HG02571 (cell line): ENCODE measurements at regions not wholly inside any gene's neighbourhood (a gene's known extent, or its start where the extent isn't known, plus 50 kb on each side); places are given as distances from the start of the nearest gene placed in this dataset.

Experiments
- ATAC-seq: cut with Tn5 transposase; IDR thresholded peaks from one replicate; pipeline ENCODE4 v1.9.1; 2021; ENCODE audit warnings: mild to moderate bottlenecking, moderate library complexity; ENCODE audit not compliant: unreplicated experiment

DNA sequence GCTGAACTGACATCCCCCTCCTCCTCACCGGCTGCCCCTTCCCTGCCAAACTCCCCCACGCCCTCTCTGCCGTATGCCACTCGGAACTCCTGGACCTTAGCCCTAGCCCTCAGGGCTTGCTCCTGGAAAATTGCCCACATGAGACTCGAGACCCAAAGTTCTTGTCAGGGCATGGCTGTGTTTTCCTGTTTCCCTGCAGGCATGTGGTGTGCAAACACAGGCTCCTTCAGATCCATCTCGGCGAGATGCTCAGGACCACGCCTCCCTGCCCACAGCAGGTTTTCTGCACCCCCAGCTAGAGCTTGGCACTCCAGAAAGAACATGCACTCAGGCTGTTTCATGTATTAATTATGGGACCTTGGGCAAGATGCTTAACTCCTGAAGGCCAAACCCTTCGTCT is 1480.4 kb downstream of the BRD1 start:
- no peak for ATAC-seq

- no peak for ATAC-seq
Observed at GRCh38 chr22:48346911-48347310, 1480.8 kb downstream of the BRD1 start.

DNA sequence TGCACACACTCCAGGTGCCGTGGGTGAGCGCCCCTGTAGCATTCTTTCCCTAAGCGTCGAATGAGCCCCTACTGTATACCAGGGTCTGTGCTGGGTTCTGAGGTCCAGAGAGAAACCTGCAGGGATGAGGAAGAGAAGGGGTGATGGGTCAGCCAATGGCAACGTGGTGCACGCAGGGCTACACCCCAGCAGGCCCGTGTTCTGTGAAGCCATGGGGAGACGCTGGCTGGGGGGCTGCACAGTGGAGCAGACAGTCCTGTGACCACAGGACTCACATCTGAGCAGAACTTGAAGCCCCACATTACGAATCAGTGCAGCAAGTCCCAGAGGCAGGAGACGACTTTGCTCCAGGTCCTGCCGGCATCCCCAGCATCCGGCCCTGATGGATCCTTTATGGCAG is 1481.4 kb downstream of the BRD1 start:
- ATAC-seq = no peak

GRCh38 chr22:48345631-48346030 is 1482.0 kb downstream of the BRD1 start:
- ATAC-seq = no peak

DNA sequence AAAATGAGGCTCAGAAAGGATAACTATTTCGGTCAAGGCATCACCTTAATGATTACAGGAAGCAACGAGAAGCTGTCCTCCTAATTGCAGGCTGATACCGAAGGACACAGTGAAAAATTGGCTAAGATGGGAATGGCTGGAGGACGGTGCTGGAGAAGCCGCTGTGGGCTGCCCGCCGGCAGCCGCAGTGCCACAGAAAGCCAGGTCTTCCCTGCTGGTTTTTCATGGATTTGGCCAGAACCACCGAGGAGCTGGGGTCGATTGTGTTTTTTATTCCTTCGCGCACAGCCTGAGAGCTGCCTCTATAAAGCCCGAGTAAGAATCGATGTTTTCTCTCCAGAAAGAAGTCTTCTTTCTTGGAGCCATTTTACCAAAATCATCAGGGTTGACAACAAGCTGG is 1484.2 kb downstream of the BRD1 start:
- no peak for ATAC-seq

- ATAC-seq = no peak
Observed at GRCh38 chr22:48342732-48343131, 1484.9 kb downstream of the BRD1 start.

GRCh38 chr22:48342016-48342415 is 1485.7 kb downstream of the BRD1 start:
- no peak for ATAC-seq

- no peak for ATAC-seq
Observed at GRCh38 chr22:48340727-48341709, 1486.7 kb downstream of the BRD1 start.

GRCh38 chr22:48340191-48340590 is 1487.5 kb downstream of the BRD1 start:
- no peak for ATAC-seq

- ATAC-seq = no peak
Observed at GRCh38 chr22:48338793-48339705, 1488.6 kb downstream of the BRD1 start.

DNA sequence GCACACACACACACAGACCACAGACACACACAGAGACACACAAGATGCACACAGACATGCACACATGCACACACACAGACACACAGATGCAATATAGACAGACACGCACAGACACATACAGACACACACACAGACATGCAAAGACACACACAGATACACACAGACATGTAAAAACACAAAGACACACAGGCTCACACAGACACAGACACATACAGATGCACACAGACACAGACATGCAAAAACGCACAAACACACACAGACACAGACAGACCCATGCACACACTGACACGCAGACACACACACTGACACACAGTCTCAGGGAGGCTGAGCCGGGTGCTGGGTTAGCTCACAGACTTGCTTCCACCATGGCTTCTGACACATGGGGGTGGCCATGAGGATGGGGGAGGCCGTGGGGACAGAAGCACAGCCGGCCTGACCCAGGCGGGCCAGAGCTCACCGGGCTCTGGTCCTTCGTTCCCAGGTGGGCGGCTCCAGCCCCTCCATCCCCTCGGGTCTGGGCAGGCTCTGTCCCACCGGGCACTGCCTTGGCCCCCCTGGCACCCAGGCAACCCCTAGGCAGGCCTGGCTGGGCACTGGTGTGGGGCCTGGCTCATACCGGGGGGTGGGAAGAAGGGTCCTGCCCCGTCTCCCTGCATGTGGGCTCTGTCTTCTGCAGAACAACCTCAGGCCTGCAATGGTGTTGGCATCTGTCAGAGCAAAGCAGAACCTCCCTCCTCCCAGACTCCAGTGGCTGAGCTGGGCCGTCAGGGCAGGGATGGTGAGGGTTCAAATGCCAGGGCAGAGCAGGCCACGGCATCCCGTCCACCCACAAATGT is 1489.5 kb downstream of the BRD1 start:
- ATAC-seq = no peak

DNA sequence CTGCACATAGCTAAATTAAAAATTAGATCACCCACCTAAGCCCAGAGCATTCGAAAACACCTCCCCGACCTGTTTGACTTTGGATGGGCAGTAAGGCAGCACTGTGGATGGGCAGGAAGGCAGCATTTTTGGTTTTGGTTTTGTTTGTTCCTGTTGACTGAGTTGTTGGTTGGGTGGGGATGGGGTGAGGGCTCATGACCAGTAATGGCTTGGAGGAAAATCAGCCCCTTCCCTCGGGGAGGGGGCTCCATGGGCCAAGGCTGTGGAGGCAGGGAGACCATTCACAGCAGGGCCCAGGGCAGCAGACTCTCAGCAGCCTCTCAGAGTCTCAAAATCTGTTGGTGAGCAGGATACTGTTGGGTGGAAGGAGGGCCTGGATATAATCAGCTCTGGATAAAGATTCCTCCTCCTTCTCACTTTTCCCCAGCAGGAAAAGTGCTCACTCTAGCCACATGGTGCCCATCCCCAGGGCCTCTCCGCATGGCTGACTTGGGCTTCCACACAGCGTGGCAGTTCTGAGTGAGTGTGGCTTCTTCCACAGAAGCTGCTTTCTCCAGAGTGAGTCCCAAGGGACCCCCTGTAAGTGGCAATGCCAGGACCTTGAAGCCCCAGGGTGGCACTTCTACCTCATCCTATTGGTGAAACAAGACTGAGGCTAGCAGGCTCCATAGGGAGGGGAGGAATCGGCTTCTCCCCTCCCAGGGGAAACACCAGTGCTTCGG is 1491.2 kb downstream of the BRD1 start:
- ATAC-seq = no peak

DNA sequence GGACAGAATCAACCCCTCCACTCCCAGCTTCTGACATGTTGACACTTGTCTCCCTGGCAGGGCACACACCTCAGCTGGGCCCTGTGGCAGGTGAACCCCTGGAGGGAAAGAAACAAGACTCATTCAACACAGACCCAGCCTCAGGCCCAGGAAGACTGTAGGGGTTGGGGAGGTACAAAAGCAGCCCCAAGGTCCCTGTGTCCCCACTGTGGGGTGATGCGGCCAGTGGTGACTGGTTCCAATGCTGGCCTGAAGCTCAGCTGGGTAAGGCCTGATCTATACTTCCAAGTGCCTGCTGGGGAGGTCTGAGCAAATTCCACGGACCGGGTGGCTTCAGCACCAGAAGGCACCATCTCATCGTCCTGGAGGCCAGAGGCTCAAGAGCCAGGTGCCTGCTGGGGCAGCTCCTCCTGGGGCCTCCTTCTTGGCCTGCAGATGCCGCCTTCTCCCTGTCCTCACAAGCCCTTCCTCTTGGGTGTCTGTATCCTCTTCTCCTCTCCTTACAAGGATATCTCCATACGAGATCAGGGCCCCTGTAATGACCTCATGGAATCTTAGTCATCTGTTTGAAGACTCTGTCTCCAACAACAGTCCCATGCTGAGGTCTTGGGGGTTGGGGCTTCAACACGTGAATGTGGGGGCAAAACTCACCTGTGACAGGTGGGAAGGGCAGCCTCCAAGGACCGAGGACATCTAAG is 1492.1 kb downstream of the BRD1 start:
- ATAC-seq = no peak

DNA sequence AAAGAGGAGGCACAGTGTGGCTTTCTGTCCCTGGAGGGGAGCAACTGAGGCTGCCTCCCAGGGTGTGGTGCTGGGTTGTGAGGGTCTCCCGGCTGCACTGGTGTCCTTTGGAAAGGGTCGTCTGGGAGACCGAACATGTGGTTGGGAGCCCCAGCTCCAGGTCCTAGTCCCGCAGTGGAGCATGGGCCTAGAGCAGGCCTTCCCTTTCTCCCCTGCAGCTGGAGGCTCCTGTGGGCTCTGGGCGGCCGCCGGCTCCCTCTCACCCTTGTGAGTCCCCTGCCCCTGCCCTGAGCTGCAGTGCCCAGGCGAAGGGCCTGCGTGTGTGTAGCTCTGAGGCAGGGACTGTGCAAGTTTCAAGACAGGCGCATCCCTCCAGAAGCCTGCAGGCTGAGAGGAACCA is 1492.7 kb downstream of the BRD1 start:
- ATAC-seq = no peak

DNA sequence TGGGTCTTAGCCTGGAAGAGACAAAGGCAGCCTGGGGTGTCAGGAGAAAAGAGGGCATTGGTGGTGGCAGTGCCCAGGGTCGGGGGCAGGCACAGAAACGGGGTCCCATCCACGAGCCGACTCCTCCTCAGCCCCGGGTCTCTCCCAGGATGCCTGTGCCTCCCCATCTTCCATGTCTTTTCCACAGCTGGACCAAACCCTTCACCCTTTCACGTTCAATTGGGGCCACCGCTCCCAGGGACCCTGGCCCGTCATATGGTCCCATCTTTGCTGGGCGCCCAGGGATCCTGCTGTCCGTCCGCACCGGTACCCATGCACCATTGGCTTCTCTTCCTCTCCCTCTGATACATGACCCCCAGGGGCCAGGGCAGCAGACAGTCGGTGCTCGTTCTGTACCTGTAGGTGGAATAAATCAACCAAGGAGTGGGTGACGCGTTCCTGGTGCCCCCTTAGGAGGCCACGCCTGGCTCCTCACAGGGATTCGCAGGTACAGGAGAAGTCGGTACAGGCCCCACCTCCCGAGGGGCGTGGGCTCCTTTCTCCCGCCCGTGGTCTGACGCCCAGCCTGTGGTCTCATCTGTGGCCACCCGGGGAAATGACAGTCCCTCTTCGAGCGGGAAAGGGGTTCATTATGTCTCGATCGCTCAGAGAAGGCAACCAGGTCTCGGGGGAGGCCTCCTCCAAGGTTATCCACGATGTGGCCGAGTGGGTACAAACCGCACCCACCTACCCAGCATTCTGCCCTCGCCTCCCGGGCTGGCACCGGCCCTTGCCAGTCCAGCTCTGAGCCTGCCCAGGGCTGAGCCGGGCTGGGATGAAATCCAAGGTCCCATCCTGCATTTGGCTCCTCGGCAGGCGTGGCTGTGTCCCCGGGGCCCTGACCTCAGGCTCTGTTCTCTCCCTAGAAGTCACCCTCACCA is 1493.6 kb downstream of the BRD1 start:
- ATAC-seq = no peak

GRCh38 chr22:48333323-48333763 is 1494.3 kb downstream of the BRD1 start:
- no peak for ATAC-seq

DNA sequence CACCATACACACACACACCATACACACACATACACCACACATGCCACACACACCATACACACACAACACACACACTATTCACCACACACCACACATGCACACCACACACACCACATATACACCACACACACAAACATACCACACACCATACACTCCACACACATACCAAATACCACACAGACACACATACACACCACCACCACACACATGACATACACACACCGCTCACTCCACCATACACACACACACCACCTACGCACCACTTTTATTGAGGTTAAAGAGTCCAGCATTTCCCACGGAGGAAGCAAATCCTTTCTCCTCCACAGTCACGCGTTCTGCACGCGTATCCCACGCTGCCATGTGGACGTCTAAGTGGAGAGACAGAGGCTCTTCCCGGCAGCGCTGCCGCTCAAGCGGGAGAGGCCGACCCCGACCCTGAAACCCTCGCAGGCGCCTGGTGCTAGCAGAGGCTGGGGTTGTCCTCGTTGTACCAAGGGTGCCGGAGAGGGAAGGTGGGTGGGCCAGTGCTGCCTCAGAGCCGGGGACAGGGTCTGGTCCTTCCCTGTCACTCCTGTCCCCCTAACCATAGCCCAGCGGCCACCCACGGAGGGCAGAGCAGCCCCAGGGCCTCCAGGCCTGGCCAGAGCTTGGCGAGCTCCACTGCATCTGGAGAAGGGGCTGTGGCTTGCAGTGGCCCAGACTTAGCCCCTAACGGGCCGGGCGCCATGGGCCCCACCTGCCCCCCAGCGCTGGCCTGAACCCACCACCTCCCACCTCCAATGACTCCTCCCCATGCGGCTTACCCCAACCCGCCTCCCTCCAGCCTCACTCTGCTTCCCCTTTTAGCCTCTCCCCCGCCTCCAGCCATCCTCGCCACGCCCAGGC is 1495.0 kb downstream of the BRD1 start:
- ATAC-seq = no peak
